CD14-positive monocyte (primary cell): ENCODE measurements at regions not wholly inside any gene's neighbourhood (a gene's known extent, or its start where the extent isn't known, plus 50 kb on each side); places are given as distances from the start of the nearest gene placed in this dataset.

Source experiments
- DNase-seq, 3 donors: peaks; one replicate each; pipeline ENCODE4 v3.0.0-alpha.2; 2011 to 2022
- H2AFZ ChIP-seq: 2 replicates; pipeline ENCODE4 v1.6.0; 2012; ENCODE audit warnings: mild to moderate bottlenecking, low read depth, low read length, inconsistent platforms; ENCODE audit not compliant: insufficient read depth, poor library complexity, severe bottlenecking
- H3K27ac ChIP-seq, 2 donors: 1 replicate in 1 of 2; 2 replicates in 1 of 2; pipeline ENCODE4 v1.5.1; 2012 to 2013; ENCODE audit warnings: low read length in 2 of 2, control low read depth in 1 of 2, inconsistent platforms in 1 of 2, low read depth in 1 of 2, mild to moderate bottlenecking in 1 of 2
- H3K27me3 ChIP-seq, 2 donors: one replicate each; pipeline versions ENCODE4 v1.6.0 to v1.6.1; 2011 to 2013; ENCODE audit warnings: low read length in 2 of 2; ENCODE audit not compliant: control insufficient read depth in 2 of 2, insufficient read depth in 2 of 2
- H3K36me3 ChIP-seq, 2 donors: replicated peaks in 1 of 2; 1 replicate in 1 of 2; 2 replicates in 1 of 2; pipeline versions ENCODE4 v1.5.1 to v1.6.1; 2012 to 2013; ENCODE audit warnings: low read length in 2 of 2, control low read depth in 1 of 2, inconsistent platforms in 1 of 2, mild to moderate bottlenecking in 1 of 2; ENCODE audit not compliant: insufficient read depth in 2 of 2, control insufficient read depth in 1 of 2
- H3K4me1 ChIP-seq, 2 donors: 1 replicate in 1 of 2; 2 replicates in 1 of 2; pipeline versions ENCODE4 v1.5.1 to v1.6.1; 2012 to 2013; ENCODE audit warnings: low read length in 2 of 2, control low read depth in 1 of 2, inconsistent platforms in 1 of 2, mild to moderate bottlenecking in 1 of 2, moderate library complexity in 1 of 2; ENCODE audit not compliant: insufficient read depth in 2 of 2, control insufficient read depth in 1 of 2
- H3K4me2 ChIP-seq: replicated peaks from 2 replicates; pipeline ENCODE3; 2012; ENCODE audit warnings: low read length, moderate library complexity, mild to moderate bottlenecking; ENCODE audit not compliant: poor library complexity, severe bottlenecking; ENCODE audit errors: extremely low read depth
- H3K4me3 ChIP-seq, 3 experiments: fragments of 200-600 bp in 1 of 3; sonication (generic) in 1 of 3; replicated peaks in 1 of 3; 1 replicate in 2 of 3; 2 replicates in 1 of 3; pipeline ENCODE4 v1.5.1; 2011 to 2013; ENCODE audit warnings: low read length in 3 of 3, mild to moderate bottlenecking in 3 of 3, control low read depth in 2 of 3, low read depth in 2 of 3, inconsistent platforms in 1 of 3, moderate library complexity in 1 of 3
- H3K79me2 ChIP-seq: 2 replicates; pipeline ENCODE4 v1.6.0; 2012; ENCODE audit warnings: mild to moderate bottlenecking, control low read depth, inconsistent platforms, low read length, moderate library complexity; ENCODE audit not compliant: insufficient read depth
- H3K9ac ChIP-seq: 2 replicates; pipeline ENCODE4 v1.6.0; 2017; ENCODE audit warnings: low read length, mild to moderate bottlenecking; ENCODE audit not compliant: insufficient read depth, poor library complexity, severe bottlenecking
- H3K9me3 ChIP-seq, 2 donors: replicated peaks in 1 of 2; 1 replicate in 1 of 2; 2 replicates in 1 of 2; pipeline versions ENCODE4 v1.5.1 to v1.6.1; 2012 to 2013; ENCODE audit warnings: low read length in 2 of 2, control low read depth in 1 of 2; ENCODE audit not compliant: control insufficient read depth in 1 of 2, insufficient read depth in 1 of 2
- H4K20me1 ChIP-seq: 2 replicates; pipeline ENCODE4 v1.6.0; 2012; ENCODE audit warnings: mild to moderate bottlenecking, low read length, control low read depth, moderate library complexity; ENCODE audit not compliant: insufficient read depth
- H3K27ac Mint-ChIP-seq, 7 donors: one replicate each; pipeline ENCODE4 v1.8.0; 2020; ENCODE audit warnings: mild to moderate bottlenecking in 7 of 7, mixed read lengths in 7 of 7, moderate library complexity in 6 of 7, inconsistent platforms in 2 of 7
- H3K27me3 Mint-ChIP-seq, 3 donors: one replicate each; pipeline ENCODE4 v1.8.0; 2021 to 2022; ENCODE audit warnings: low read depth in 3 of 3, mild to moderate bottlenecking in 3 of 3, mixed read lengths in 3 of 3, moderate library complexity in 3 of 3, inconsistent platforms in 1 of 3
- H3K36me3 Mint-ChIP-seq, 2 donors: one replicate each; pipeline ENCODE4 v1.8.0; 2020; ENCODE audit warnings: mixed read lengths in 2 of 2, inconsistent platforms in 1 of 2, mild to moderate bottlenecking in 1 of 2
- H3K4me1 Mint-ChIP-seq: one replicate; pipeline ENCODE4 v1.8.0; 2020; ENCODE audit warnings: mild to moderate bottlenecking, mixed read lengths
- H3K4me3 Mint-ChIP-seq, 2 donors: one replicate each; pipeline ENCODE4 v1.8.0; 2020; ENCODE audit warnings: mild to moderate bottlenecking in 2 of 2, mixed read lengths in 2 of 2, moderate library complexity in 1 of 2
- H3K9me3 Mint-ChIP-seq, 7 donors: one replicate each; pipeline ENCODE4 v1.8.0; 2020 to 2022; ENCODE audit warnings: mixed read lengths in 7 of 7, mild to moderate bottlenecking in 6 of 7, moderate library complexity in 6 of 7, inconsistent platforms in 2 of 7
- WGBS: methylation state at CpG from one replicate; pipeline ENCODE4 v1.1.5; 2013; ENCODE audit warnings: missing lambda C conversion rate; ENCODE audit not compliant: insufficient coverage; 5-methylcytosine and 5-hydroxymethylcytosine counted together
- intact Hi-C, 2 donors: fragments of 100-400 bp; cut with micrococcal nuclease; formaldehyde crosslinking; loops; one replicate each; pipeline versions ENCODE4 v1.15.0 to v1.15.1; 2023
- TF ChIP-seq, protein P1 (sequence below): fragments of 200-600 bp; IDR thresholded peaks from one replicate; pipeline ENCODE4 v1.8.0; 2022; ENCODE audit warnings: antibody characterized with exemption, mild to moderate bottlenecking

DNA sequence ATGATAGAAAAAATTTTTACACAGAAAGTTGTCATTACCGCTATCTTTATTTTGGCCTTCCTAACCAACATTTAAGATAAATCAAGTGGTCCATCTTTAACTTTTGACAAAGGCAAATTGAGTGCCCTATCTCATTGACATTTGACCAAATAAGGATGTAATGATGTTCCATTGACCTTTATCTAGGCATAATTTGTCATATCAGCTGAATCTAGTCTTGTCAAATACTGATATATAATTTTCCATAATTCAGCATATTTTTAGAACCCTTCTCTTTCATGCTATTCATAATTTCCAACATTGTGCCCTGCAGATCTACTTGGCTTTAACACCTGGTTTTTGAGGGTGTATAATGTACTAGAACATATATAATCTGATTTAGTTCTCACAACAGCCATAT lies 63.8 kb downstream of the XCL1 start:
- Histone ChIP-seq H4K20me1 (no peaks in the 10 kb centered on the region), H3K36me3 (no peaks in the 10 kb centered on the region), H3K4me3 (no peak overlapping the region), H3K27me3 (no peaks in the 10 kb centered on the region), H3K27ac (no peak overlapping the region), H3K4me2 (no peak overlapping the region), H2AFZ (no peak overlapping the region), H3K79me2 (no peaks in the 10 kb centered on the region), H3K4me1 (no peaks in the 10 kb centered on the region), H3K9ac (no peak overlapping the region), H3K9me3 (no peaks in the 10 kb centered on the region)
- intact Hi-C loops: no loop called here
- Mint-ChIP-seq H3K27ac (no peak overlapping the region), H3K36me3 (no peaks in the 10 kb centered on the region), H3K27me3 (peaks cover 0 to 1% (median 0%) of the 10 kb centered on the region in 3 donors), H3K4me1 (peaks cover 5% of the 10 kb centered on the region), H3K9me3 (peaks cover 0 to 1% (median 0%) of the 10 kb centered on the region in 7 donors), H3K4me3 (no peak overlapping the region)
- WGBS: no CpG with 5 or more reads among the region's 1 CpG
- TF ChIP-seq, protein P1, sequence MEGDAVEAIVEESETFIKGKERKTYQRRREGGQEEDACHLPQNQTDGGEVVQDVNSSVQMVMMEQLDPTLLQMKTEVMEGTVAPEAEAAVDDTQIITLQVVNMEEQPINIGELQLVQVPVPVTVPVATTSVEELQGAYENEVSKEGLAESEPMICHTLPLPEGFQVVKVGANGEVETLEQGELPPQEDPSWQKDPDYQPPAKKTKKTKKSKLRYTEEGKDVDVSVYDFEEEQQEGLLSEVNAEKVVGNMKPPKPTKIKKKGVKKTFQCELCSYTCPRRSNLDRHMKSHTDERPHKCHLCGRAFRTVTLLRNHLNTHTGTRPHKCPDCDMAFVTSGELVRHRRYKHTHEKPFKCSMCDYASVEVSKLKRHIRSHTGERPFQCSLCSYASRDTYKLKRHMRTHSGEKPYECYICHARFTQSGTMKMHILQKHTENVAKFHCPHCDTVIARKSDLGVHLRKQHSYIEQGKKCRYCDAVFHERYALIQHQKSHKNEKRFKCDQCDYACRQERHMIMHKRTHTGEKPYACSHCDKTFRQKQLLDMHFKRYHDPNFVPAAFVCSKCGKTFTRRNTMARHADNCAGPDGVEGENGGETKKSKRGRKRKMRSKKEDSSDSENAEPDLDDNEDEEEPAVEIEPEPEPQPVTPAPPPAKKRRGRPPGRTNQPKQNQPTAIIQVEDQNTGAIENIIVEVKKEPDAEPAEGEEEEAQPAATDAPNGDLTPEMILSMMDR: no peak
- DNase-seq: no peak

DNA sequence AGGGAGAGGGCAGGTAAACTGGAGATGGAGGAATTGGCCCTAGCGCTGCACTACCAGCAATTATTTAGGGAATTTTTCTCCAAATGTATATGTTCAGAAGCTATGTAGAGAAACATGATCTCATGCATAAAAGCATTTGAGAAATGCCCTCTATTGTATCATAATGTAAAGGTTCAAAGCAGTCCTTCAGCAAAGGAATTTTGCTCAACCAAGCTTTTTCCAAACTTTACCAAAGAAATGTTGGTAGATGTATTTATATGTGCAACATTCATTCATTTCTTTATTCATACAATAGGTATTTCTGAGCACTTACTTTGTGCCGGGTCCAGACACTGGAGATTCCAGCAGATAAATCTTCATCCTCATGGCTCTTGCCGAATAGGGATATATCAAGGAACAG lies 64.4 kb downstream of the XCL1 start:
- Histone ChIP-seq H3K4me1 (no peaks in the 10 kb centered on the region), H3K9ac (no peak overlapping the region), H3K79me2 (no peaks in the 10 kb centered on the region), H3K27ac (no peak overlapping the region), H3K27me3 (no peaks in the 10 kb centered on the region), H3K4me3 (no peak overlapping the region), H2AFZ (no peak overlapping the region), H3K9me3 (no peaks in the 10 kb centered on the region), H3K4me2 (no peak overlapping the region), H3K36me3 (no peaks in the 10 kb centered on the region), H4K20me1 (no peaks in the 10 kb centered on the region)
- Mint-ChIP-seq H3K27me3 (peaks cover 0 to 1% (median 0%) of the 10 kb centered on the region in 3 donors), H3K9me3 (peaks cover 0 to 1% (median 0%) of the 10 kb centered on the region in 7 donors), H3K36me3 (no peaks in the 10 kb centered on the region), H3K27ac (no peak overlapping the region), H3K4me3 (no peak overlapping the region), H3K4me1 (peaks cover 5% of the 10 kb centered on the region)
- DNase-seq: no peak
- TF ChIP-seq, protein P1: no peak
- no CpG with 5 or more reads among the region's 3 CpGs for WGBS
- intact Hi-C loops: no loop called here
